Small intestine (tissue), 7 donors: ENCODE measurements at regions not wholly inside any gene's neighbourhood (a gene's known extent, or its start where the extent isn't known, plus 50 kb on each side); places are given as distances from the start of the nearest gene placed in this dataset.
"Not testable (repeated sequence)": the region's sequence is repeated elsewhere in the genome, so short reads cannot be mapped to it uniquely, and the experiment has no call there.

ENCODE experiments used
- DNase-seq, 2 donors: peaks; one replicate each; pipeline versions ENCODE4 v3.0.0 to v3.0.0-alpha.2; 2013
- FAIRE-seq: peaks from 2 replicates; lab custom pipeline; 2012; peaks lifted over from hg19 to GRCh38; lab: Jason Lieb, UNC
- H3K27ac ChIP-seq, 3 donors: one replicate each; pipeline ENCODE4 v1.5.1; 2013; ENCODE audit warnings: low read length in 2 of 3, mild to moderate bottlenecking in 2 of 3, control low read depth in 1 of 3, inconsistent platforms in 1 of 3, low read depth in 1 of 3, moderate library complexity in 1 of 3
- H3K27me3 ChIP-seq, 3 donors: one replicate each; pipeline ENCODE4 v1.6.1; 2013; ENCODE audit warnings: low read length in 3 of 3, inconsistent platforms in 1 of 3; ENCODE audit not compliant: control insufficient read depth in 3 of 3, insufficient read depth in 3 of 3
- H3K36me3 ChIP-seq, 3 donors: one replicate each; pipeline ENCODE4 v1.6.1; 2013; ENCODE audit warnings: low read length in 3 of 3, inconsistent platforms in 1 of 3, low read depth in 1 of 3, mild to moderate bottlenecking in 1 of 3, moderate library complexity in 1 of 3; ENCODE audit not compliant: control insufficient read depth in 3 of 3, insufficient read depth in 2 of 3
- H3K4me1 ChIP-seq, 3 donors: one replicate each; pipeline ENCODE4 v1.6.1; 2013; ENCODE audit warnings: low read length in 2 of 3, inconsistent platforms in 1 of 3, low read depth in 1 of 3, mild to moderate bottlenecking in 1 of 3, moderate library complexity in 1 of 3; ENCODE audit not compliant: control insufficient read depth in 3 of 3, insufficient read depth in 2 of 3
- H3K4me3 ChIP-seq, 3 donors: one replicate each; pipeline ENCODE4 v1.5.1; 2013; ENCODE audit warnings: low read length in 3 of 3, control low read depth in 1 of 3, inconsistent platforms in 1 of 3, low read depth in 1 of 3, mild to moderate bottlenecking in 1 of 3, moderate library complexity in 1 of 3
- H3K9me3 ChIP-seq, 2 donors: one replicate each; pipeline ENCODE4 v1.6.1; 2013; ENCODE audit warnings: low read depth in 1 of 2, low read length in 1 of 2; ENCODE audit not compliant: control insufficient read depth in 2 of 2, insufficient read depth in 1 of 2
- WGBS, 3 donors: extraction: QIAGEN DNeasy Blood & Tissue Kit; methylation state at CpG; one replicate each; pipeline ENCODE4 v1.1.7; 2013; 5-methylcytosine and 5-hydroxymethylcytosine counted together
- donor health status: healthy with polysubstance abuse.
- donor health status: control.
- donor health status: control.
- donor health status: Bipolar disorder and iron deficiency.
- donor health status: healthy.

DNA sequence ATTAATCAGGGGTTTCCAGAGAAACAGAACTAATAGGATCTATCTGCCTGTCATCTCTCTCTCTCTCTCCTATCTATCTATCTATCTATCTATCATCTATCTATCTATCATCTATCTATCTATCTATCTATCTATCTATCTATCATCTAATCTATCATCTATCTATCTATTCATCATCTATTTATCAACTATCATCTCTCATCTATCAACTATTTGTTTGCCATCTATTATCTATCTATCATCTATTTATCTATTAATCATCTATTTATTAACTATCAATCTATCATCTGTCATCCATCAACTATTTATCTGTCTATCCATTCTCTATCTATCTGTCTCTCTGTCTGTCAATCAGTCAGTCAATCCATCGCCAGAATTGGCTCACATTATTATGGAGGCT, 70.0 kb upstream of the MRPS6 start:
- 89 to 94% (median 94%) methylated on average over 1 of the region's 1 CpG for WGBS, 3 donors
- Histone ChIP-seq H3K27ac (no peak overlapping the region), H3K4me1 (peaks cover 0 to 10% (median 0%) of the 10 kb centered on the region in 3 donors), H3K4me3 (no peak overlapping the region), H3K27me3 (no peaks in the 10 kb centered on the region), H3K9me3 (peaks cover 0 to 11% of the 10 kb centered on the region in 2 donors), H3K36me3 (no peaks in the 10 kb centered on the region)
- FAIRE-seq: no peak
- DNase-seq: no peak

DNA sequence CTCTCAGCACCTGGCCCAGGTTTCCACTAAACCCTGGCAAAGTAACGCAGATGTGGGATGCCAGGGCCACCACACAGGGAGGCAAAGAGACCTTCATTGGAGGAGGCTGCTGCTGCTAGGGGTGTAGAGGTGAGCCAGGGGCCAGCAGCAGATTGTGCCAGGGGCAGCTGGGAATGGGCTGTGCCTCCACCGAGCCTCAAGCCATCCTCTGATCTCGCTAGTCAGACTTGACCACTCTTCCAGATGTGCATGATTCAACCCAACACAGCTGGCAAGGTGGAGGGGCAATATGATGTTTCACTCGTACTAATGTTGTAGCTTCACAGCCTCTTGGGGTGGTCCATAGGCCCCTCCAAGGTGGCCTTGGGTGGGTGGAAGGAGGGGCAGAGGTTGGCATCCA, 73.0 kb upstream of the MRPS6 start:
- FAIRE-seq (no peak), DNase-seq (no peak)
- Histone ChIP-seq H3K27ac (no peak overlapping the region), H3K4me1 (no peaks in the 10 kb centered on the region), H3K27me3 (no peaks in the 10 kb centered on the region), H3K4me3 (no peak overlapping the region), H3K36me3 (no peaks in the 10 kb centered on the region), H3K9me3 (peaks cover 0 to 14% of the 10 kb centered on the region in 2 donors)
- 89 to 99% (median 94%) methylated on average over 4 of the region's 4 CpGs for WGBS, 3 donors

DNA sequence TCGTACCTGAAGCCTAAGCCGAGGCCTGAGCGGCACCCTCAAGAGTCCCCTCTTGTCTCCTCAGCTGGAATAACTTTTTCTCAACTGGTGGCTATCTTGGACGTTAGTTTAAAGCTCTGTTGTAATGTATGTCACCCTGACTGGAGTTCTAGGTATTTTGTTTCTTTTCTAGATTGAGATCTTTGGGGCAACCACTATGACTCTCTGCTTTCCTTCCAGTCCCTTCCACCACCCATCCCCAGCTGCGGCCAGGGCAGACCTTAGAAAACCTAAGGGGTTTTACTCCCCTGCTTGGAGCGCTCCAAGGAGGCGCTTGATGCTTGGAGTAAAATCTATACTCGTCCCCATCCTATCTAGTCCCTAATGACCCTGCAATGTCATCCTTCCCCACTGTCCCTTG, 74.6 kb upstream of the MRPS6 start:
- WGBS, 3 donors: 90 to 96% (median 93%) methylated on average over 8 of the region's 8 CpGs
- DNase-seq (no peak), FAIRE-seq (no peak)
- no peaks in the 10 kb centered on the region for H3K4me1 ChIP-seq
- no peak overlapping the region for H3K27ac ChIP-seq
- H3K4me3 ChIP-seq: no peak overlapping the region
- H3K36me3 ChIP-seq: no peaks in the 10 kb centered on the region
- no peaks in the 10 kb centered on the region for H3K27me3 ChIP-seq
- peaks cover 0 to 8% of the 10 kb centered on the region in 2 donors for H3K9me3 ChIP-seq

DNA sequence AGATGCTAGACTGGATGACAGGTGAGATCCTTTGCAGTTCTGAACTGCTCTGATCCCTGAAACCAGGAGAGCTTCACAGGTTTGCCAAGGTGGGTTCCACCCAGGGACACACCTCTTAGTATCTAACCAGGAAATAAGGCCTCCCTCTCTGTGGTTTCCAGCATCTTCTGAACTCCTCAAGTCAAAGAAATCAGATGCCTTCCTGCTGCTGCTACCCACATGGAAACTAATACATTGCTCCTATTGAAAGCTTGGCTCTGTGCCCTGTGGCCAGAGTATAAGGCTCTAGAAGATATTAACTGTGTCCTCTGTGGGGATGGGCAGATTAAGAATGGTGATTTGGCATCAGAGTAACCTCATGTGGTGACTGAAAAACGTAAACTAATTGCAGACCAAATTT, 75.0 kb upstream of the MRPS6 start:
- DNase-seq (peak in 1 of 2 donors; percentile 36), FAIRE-seq (no peak)
- no peaks in the 10 kb centered on the region for H3K27me3 ChIP-seq
- no peak overlapping the region for H3K27ac ChIP-seq
- no peak overlapping the region for H3K4me3 ChIP-seq
- peaks cover 0 to 6% of the 10 kb centered on the region in 2 donors for H3K9me3 ChIP-seq
- H3K4me1 ChIP-seq: peaks cover 0 to 2% (median 0%) of the 10 kb centered on the region in 3 donors
- H3K36me3 ChIP-seq: no peaks in the 10 kb centered on the region
- 54 to 70% (median 57%) methylated on average over 1 of the region's 1 CpG for WGBS, 3 donors

DNA sequence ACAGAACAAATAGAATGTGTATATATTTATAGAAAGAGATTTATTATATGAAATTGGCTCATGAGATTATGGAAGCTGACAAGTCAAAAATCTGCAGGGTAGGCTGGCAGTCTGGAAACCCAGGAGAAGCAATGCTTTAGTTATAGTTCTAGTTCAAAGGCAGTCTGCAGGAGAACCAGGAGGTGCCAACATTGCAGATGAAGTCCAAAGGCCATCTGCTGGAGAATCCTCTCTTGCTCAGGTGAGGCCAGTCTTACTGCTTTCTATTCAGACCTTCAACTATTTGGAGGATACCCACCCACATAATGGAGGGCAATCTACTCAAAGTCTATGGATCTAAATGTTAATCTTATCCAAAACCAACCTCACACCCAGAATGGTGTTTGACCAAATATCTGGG, 75.9 kb upstream of the MRPS6 start:
- FAIRE-seq (no peak), DNase-seq (peak; percentile 45 to 64)
- Histone ChIP-seq H3K36me3 (no peaks in the 10 kb centered on the region), H3K4me1 (peaks cover 0 to 5% (median 0%) of the 10 kb centered on the region in 3 donors), H3K4me3 (no peak overlapping the region), H3K27ac (no peak overlapping the region), H3K27me3 (no peaks in the 10 kb centered on the region), H3K9me3 (peaks cover 0 to 13% of the 10 kb centered on the region in 2 donors)

DNA sequence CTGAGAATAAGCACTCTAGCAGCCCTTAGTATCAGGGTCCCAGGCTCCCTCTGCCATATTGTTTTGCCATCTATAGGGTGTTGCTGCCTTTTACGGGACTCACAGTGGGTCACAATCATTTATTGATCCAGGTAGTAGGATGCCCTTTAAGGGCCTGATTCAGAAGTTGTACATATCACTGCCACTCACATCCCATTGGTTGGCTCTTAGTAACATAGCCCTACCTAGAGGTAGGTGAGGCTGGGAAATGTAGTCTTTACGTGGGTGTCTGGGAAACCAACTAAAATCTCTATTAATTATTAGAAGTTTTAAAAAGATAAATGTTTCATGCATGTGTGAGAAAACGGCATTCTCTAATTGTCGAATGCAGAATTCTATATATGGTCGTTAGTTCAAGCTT, 78.8 kb upstream of the ATP5PO start:
- DNase-seq: no peak
- no peaks in the 10 kb centered on the region for H3K36me3 ChIP-seq
- H3K4me3 ChIP-seq: no peak overlapping the region
- no peak for FAIRE-seq
- no peak overlapping the region for H3K27ac ChIP-seq
- no peaks in the 10 kb centered on the region for H3K27me3 ChIP-seq
- H3K4me1 ChIP-seq: peaks cover 0 to 7% (median 0%) of the 10 kb centered on the region in 3 donors
- peaks cover 0 to 13% of the 10 kb centered on the region in 2 donors for H3K9me3 ChIP-seq
- WGBS, 3 donors: 85 to 93% (median 90%) methylated on average over 5 of the region's 5 CpGs

DNA sequence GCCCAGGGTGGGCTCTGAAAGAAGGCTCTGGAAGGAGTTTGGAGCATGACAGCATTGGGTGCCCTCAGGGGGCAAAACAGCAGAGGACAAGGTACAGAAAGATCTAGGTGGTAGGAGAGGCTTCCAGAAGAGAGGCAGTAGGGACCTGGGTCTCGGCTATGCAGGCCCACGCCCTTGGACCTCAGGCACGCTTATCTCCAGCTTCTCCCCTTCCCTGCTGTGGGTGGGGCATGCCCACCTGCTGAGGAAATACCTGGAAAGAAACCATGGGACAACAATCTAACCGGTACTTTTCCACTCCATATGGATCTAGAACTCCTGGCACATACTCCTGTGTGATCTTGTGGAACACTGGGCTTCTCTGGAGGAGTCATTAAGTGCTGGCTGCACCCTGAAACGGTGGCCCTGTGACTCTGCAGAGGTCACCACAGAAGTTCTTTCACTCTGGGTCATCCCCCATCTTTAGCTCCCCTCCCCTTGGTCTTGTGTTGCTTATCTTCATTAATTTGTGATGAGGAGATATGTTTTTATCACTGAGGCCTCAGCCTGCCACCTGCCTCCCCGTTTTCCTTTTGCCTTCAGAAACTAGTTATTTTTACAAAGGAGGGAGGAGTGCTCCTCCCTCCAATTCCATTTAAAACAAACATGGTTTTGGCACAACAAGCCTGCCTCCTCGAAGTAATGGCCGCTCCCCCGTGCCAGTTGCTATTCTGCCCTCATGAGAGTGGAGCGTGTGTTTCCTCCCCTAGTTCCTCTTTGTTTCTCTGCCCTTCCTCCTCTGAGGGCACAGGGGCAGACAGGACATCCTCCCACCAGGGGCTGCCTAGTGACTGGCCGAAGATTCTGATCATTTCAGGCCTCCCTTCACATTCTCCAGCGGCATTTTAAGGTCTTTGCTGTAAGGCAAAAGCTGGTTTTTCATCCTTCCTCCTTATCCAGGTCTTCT, 78.0 kb upstream of the ATP5PO start:
- peaks cover 0 to 7% (median 0%) of the 10 kb centered on the region in 3 donors for H3K4me1 ChIP-seq
- no peak overlapping the region for H3K27ac ChIP-seq
- H3K9me3 ChIP-seq: peaks cover 0 to 13% of the 10 kb centered on the region in 2 donors
- H3K27me3 ChIP-seq: no peaks in the 10 kb centered on the region
- WGBS, 3 donors: 25 to 47% (median 39%) methylated on average over 12 of the region's 12 CpGs
- H3K36me3 ChIP-seq: no peaks in the 10 kb centered on the region
- FAIRE-seq (no peak), DNase-seq (peak in 1 of 2 donors; percentile 47)
- no peak overlapping the region for H3K4me3 ChIP-seq

DNA sequence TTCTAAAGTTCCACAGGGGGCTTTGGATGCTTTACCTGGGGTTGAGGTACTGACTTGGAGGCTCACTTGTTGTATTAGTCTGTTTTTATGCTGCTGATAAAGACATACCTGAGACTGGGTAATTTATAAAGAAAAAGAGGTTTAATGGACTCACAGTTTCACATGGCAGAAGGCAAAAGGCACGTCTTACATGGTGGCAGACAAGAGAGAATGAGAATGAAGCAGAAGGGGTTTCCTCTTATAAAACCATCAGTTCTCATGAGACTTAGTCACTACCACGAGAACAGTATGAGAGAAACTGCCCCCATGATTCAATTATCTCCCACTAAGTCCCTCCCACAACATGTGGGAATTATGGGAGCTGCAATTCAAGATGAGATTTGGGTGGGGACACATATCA, 76.8 kb upstream of the ATP5PO start:
- not testable (repeated sequence) for H3K4me1 ChIP-seq, H3K36me3 ChIP-seq, H3K27ac ChIP-seq, H3K4me3 ChIP-seq, DNase-seq, FAIRE-seq, H3K27me3 ChIP-seq
- H3K9me3 ChIP-seq: peaks cover 0 to 13% of the 10 kb centered on the region in 2 donors
- WGBS, 3 donors: 58 to 72% (median 61%) methylated on average over 2 of the region's 2 CpGs
